GM13976 (cell line): ENCODE measurements at regions not wholly inside any gene's neighbourhood (a gene's known extent, or its start where the extent isn't known, plus 50 kb on each side); places are given as distances from the start of the nearest gene placed in this dataset.

Source experiments
- DNase-seq: peaks from one replicate; pipeline ENCODE4 v3.0.0; 2012; ENCODE audit warnings: low spot score
- CTCF ChIP-seq: IDR thresholded peaks from 2 replicates; pipeline ENCODE4 v1.5.1; 2012; ENCODE audit warnings: borderline replicate concordance, mild to moderate bottlenecking; ENCODE audit not compliant: insufficient read depth; ENCODE audit errors: extremely low read depth, missing control alignments, control extremely low read depth
- in situ Hi-C: fragments of 300-500 bp; cut with MboI; formaldehyde crosslinking; loops from one replicate; pipeline ENCODE4 v1.12.0; 2022; ENCODE audit warnings: low sequenced_read_pairs, mixed read lengths, inconsistent platforms; ENCODE audit not compliant: unreplicated experiment

DNA sequence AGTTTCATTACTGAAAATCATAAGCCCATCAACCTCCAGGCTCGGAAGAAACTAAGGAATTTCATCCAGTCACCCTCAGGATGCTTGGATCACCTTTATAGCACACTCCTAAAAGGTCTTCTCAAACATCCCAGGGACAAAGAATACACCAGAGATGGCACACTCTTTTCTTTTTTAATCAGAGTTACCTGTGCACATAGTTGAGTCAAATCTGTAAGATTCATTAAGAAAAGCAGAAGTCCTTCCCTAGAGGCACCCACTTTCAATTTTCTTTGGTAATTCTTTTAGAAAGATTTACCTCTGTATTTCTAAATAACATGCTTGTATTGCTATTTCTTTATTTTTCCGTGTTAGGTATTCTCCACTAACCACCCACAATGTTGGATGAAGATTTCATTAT lies 50.6 kb upstream of the IL6 start:
- in situ Hi-C loops, result no loop called here
- DNase-seq, result no peak
- TF ChIP-seq CTCF, result no peak

DNA sequence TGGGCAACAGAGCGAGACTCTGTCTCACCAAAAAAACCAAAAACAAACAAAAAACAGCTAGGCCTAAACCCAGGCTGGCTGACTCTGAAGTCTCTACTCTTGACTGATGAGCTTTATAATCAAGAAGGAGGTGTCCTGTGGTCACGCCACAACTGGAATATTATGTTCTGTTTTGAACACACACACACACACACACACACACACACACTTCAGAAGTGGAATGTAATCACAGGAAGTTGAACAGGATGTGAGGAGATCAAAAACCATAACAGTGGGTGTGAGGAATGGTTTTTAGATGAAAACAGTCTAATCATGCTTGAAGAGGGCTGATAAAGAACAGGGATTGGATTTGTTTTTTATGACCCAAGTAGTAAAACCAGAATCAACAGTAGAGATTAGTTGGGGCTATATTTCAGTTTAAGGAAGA lies 51.1 kb upstream of the IL6 start:
- in situ Hi-C loops, result no loop called here

DNA sequence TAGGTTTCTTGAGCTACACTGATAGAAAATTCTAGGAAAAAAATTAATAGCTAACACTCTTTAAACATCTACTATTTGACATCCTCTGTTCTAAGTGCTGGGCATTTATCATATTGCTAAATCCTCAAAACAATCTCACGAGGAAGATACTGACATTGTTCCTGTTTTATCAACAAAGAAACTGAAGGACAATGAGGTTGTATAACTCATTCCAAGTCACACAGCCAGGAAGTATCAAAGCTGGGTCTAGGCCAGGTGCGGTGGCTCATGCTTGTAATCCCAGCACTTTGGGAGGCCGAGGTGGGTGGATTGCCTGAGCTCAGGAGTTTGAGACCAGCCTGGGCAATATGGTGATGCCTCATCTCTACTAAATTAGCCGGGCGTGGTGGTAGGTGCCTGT lies 51.6 kb upstream of the IL6 start:
- no peak for TF ChIP-seq CTCF
- DNase-seq, result no peak
- in situ Hi-C loops, result no loop called here

More for the DNA sequence above, 51.1 kb upstream of the IL6 start:
- no peak for DNase-seq
- no peak for TF ChIP-seq CTCF

DNA sequence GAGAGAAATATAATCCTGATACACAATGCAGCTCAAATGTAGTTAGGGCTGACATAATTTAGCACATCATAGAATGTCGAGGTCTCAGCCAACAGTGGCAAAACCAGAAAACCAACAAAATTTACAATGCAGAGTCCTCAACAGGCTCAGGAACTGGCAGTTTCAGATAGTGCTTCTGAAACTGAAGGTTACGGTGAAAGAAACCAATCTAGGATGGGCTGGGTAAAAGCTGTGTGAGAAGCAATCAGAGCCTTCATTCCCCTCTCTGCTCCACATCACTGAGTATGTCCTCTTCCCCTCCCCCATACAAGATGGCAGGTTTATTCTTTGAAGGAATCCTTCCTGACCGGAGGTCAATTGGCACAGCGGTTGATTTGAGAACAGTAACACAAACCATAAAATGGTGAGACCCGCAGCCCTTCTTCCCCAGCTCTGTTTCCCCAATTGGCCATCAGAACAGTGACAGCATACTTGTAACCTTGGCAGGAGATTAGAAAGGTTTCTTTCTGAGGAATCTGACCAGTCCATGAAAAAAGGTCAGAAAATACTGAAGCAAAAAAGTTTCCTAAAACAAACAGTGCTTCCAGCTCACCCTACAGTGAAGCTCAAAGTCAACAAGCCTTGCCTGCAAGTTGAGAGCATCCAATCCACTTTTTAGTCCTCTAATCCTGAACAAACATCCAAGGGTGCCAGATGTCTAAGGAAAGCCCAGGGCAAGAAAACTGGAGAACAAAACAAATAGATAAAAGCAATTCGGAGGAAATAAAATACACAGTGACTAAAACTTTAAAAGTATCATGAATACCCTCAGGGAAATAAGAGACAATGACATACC lies 53.9 kb upstream of the IL6 start:
- no peak for DNase-seq
- no peak for TF ChIP-seq CTCF
- in situ Hi-C loops, result no loop called here

GRCh38 chr7:22671177-22671879 lies 55.7 kb upstream of the IL6 start:
- no peak for DNase-seq
- no peak for TF ChIP-seq CTCF

DNA sequence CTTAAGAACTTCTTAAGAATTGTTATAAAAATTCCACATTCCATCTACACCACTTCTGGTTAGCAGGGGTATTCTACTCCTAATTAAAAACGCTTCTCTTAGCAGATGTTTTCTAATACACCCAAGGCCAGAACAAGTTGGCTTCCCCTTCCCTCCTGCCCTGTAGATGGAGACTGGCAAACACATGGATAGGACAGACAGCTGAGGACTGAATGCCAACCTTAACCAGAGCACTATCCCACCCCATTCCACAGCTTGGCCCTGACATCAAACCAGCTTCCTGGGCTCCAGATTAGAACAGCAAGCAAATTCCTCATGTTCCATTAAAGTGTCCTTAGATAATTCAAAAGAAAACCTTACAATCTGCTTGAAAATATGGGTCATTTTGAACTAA lies 56.6 kb upstream of the IL6 start:
- no peak for DNase-seq
- in situ Hi-C loops, result no loop called here
- no peak for TF ChIP-seq CTCF

More at GRCh38 chr7:22671177-22671879, 55.7 kb upstream of the IL6 start:
- in situ Hi-C loops, result no loop called here
